ENCODE measurements at regions not wholly inside any gene's neighbourhood (a gene's known extent, or its start where the extent isn't known, plus 50 kb on each side); places are given as distances from the start of the nearest gene placed in this dataset.

DNA sequence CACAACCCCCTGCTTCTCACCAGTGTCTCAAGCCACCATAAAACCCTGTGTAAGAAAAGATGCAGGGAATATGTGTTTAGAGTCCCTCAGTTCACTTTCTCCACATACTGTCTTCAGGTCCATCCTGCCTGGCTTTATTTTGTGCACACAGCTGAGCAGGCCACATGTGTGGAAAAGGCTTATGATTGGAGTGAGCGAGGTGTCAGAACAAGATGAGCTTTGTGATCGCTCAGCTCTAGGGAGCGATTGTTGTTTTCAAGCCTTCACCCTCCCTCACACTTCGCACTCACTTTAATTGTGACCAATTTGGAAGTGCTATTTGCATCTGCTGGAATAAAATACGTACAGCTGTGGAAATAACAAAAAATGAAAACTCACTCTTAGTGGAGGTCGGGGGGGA is 931.1 kb upstream of the TENM4 start:
- TF ChIP-seq, protein P1, sequence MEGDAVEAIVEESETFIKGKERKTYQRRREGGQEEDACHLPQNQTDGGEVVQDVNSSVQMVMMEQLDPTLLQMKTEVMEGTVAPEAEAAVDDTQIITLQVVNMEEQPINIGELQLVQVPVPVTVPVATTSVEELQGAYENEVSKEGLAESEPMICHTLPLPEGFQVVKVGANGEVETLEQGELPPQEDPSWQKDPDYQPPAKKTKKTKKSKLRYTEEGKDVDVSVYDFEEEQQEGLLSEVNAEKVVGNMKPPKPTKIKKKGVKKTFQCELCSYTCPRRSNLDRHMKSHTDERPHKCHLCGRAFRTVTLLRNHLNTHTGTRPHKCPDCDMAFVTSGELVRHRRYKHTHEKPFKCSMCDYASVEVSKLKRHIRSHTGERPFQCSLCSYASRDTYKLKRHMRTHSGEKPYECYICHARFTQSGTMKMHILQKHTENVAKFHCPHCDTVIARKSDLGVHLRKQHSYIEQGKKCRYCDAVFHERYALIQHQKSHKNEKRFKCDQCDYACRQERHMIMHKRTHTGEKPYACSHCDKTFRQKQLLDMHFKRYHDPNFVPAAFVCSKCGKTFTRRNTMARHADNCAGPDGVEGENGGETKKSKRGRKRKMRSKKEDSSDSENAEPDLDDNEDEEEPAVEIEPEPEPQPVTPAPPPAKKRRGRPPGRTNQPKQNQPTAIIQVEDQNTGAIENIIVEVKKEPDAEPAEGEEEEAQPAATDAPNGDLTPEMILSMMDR (IDR thresholded peaks at IDR 0.05 in 4 of 5, conservative IDR thresholded peaks at IDR 0.05 in 1 of 5): no peak
- no peak for TF ChIP-seq POLR2A (IDR thresholded peaks at IDR 0.05)

All from gastrocnemius medialis (tissue), 4 donors.